GM23248 (cell line): ENCODE measurements at regions not wholly inside any gene's neighbourhood (a gene's known extent, or its start where the extent isn't known, plus 50 kb on each side); places are given as distances from the start of the nearest gene placed in this dataset.

Experiments
- DNase-seq: peaks from one replicate; pipeline ENCODE4 v3.0.0-alpha.2; 2015
- H2AFZ ChIP-seq: fragments of 200-600 bp; sonication (generic); 2 replicates; pipeline ENCODE4 v1.6.1; 2016; ENCODE audit warnings: antibody characterized with exemption
- H3F3A ChIP-seq: fragments of 200-600 bp; sonication (generic); 2 replicates; pipeline ENCODE4 v1.6.1; 2016; ENCODE audit warnings: mild to moderate bottlenecking, antibody characterized with exemption, mixed run types; ENCODE audit not compliant: insufficient read depth
- H3K27ac ChIP-seq: fragments of 200-600 bp; sonication (generic); 2 replicates; pipeline ENCODE4 v1.5.1; 2016; ENCODE audit warnings: mild to moderate bottlenecking
- H3K27me3 ChIP-seq: fragments of 200-600 bp; sonication (generic); replicated peaks from 2 replicates; pipeline ENCODE4 v1.6.1; 2016; ENCODE audit warnings: mild to moderate bottlenecking; ENCODE audit not compliant: insufficient read depth
- H3K36me3 ChIP-seq: fragments of 200-600 bp; sonication (generic); 2 replicates; pipeline ENCODE4 v1.6.1; 2016; ENCODE audit warnings: low read depth, mild to moderate bottlenecking
- H3K4me1 ChIP-seq: fragments of 200-600 bp; sonication (generic); 2 replicates; pipeline ENCODE4 v1.6.1; 2016; ENCODE audit warnings: mild to moderate bottlenecking; ENCODE audit not compliant: insufficient read depth
- H3K4me2 ChIP-seq: fragments of 200-600 bp; sonication (generic); one replicate; pipeline ENCODE4 v1.6.1; 2016; ENCODE audit warnings: mild to moderate bottlenecking; ENCODE audit not compliant: unreplicated experiment
- H3K4me3 ChIP-seq: fragments of 200-600 bp; sonication (generic); 2 replicates; pipeline ENCODE4 v1.5.1; 2016; ENCODE audit warnings: mild to moderate bottlenecking
- H3K79me2 ChIP-seq: fragments of 200-600 bp; sonication (generic); 2 replicates; pipeline ENCODE4 v1.6.1; 2016; ENCODE audit warnings: mild to moderate bottlenecking; ENCODE audit not compliant: insufficient read depth
- H3K9ac ChIP-seq: fragments of 200-600 bp; sonication (generic); 2 replicates; pipeline ENCODE4 v1.6.1; 2016; ENCODE audit warnings: mild to moderate bottlenecking
- H3K9me2 ChIP-seq: fragments of 200-600 bp; sonication (generic); 2 replicates; pipeline ENCODE4 v1.6.1; 2016; ENCODE audit warnings: mixed run types, mild to moderate bottlenecking, moderate library complexity; ENCODE audit not compliant: insufficient read depth
- H3K9me3 ChIP-seq: fragments of 200-600 bp; sonication (generic); one replicate; pipeline ENCODE4 v1.6.1; 2017; ENCODE audit warnings: low read depth
- H4K20me1 ChIP-seq: fragments of 200-600 bp; sonication (generic); 2 replicates; pipeline ENCODE4 v1.6.0; 2016; ENCODE audit not compliant: insufficient read depth
- EZH2 ChIP-seq: fragments of 200-600 bp; sonication (generic); IDR thresholded peaks from 2 replicates; pipeline ENCODE4 v1.6.1; 2018; ENCODE audit warnings: antibody characterized with exemption, mild to moderate bottlenecking; ENCODE audit not compliant: insufficient read depth, poor library complexity, severe bottlenecking
- EZH2phosphoT487 ChIP-seq: fragments of 200-600 bp; sonication (generic); IDR thresholded peaks from 2 replicates; pipeline ENCODE4 v1.6.1; 2018; ENCODE audit warnings: antibody characterized with exemption, moderate library complexity, mild to moderate bottlenecking, low read depth; ENCODE audit not compliant: insufficient read depth
- WGBS, 2 experiments: methylation state at CpG; one replicate each; pipeline ENCODE4 v1.1.6; 2015 to 2017; ENCODE audit warnings: low lambda C conversion rate in 2 of 2, low coverage in 1 of 2; ENCODE audit errors: missing lambda C conversion rate in 2 of 2; 5-methylcytosine and 5-hydroxymethylcytosine counted together
- in situ Hi-C: fragments of 300-500 bp; cut with MboI; formaldehyde crosslinking; loops from 2 replicates; pipeline ENCODE4 v1.15.0; 2020

- no peak for DNase-seq
- in situ Hi-C loops = no loop called here
Observed at GRCh38 chr10:63964406-63964805, 443.2 kb downstream of the REEP3 start.

GRCh38 chr10:63965846-63966245 is 444.6 kb downstream of the REEP3 start:
- no peaks in the 10 kb centered on the region for H3K79me2 ChIP-seq
- in situ Hi-C loops = no loop called here
- WGBS, 2 experiments = 1 to 4% methylated on average over 4 of the region's 4 CpGs

More at GRCh38 chr10:63964406-63964805, 443.2 kb downstream of the REEP3 start:
- no peak overlapping the region for H2AFZ ChIP-seq
- H3K9me2 ChIP-seq = no peaks in the 10 kb centered on the region
- no peak overlapping the region for H3K4me2 ChIP-seq
- H3K4me1 ChIP-seq = no peaks in the 10 kb centered on the region
- no peaks in the 10 kb centered on the region for H3K36me3 ChIP-seq
- H3K9me3 ChIP-seq = no peaks in the 10 kb centered on the region
- no peak overlapping the region for H3K9ac ChIP-seq
- 28 to 31% methylated on average over 2 of the region's 2 CpGs for WGBS, 2 experiments
- H3K27ac ChIP-seq = no peak overlapping the region
- no peaks in the 10 kb centered on the region for H3K79me2 ChIP-seq
- H3F3A ChIP-seq = no peaks in the 10 kb centered on the region
- H3K27me3 ChIP-seq = no peaks in the 10 kb centered on the region
- TF ChIP-seq EZH2phosphoT487 (no peak), EZH2 (no peak)
- H4K20me1 ChIP-seq = no peaks in the 10 kb centered on the region
- H3K4me3 ChIP-seq = no peak overlapping the region

GRCh38 chr10:63972949-63973827 is 452.0 kb downstream of the REEP3 start:
- H3K36me3 ChIP-seq = no peaks in the 10 kb centered on the region
- TF ChIP-seq EZH2 (no peak), EZH2phosphoT487 (no peak)
- DNase-seq = no peak
- no peaks in the 10 kb centered on the region for H3K9me3 ChIP-seq
- no peak overlapping the region for H3K27ac ChIP-seq
- H3K79me2 ChIP-seq = no peaks in the 10 kb centered on the region
- no peak overlapping the region for H3K4me3 ChIP-seq
- H3K9me2 ChIP-seq = no peaks in the 10 kb centered on the region
- no peaks in the 10 kb centered on the region for H3K27me3 ChIP-seq
- no peaks in the 10 kb centered on the region for H3F3A ChIP-seq
- no peak overlapping the region for H3K9ac ChIP-seq
- H3K4me1 ChIP-seq = no peaks in the 10 kb centered on the region
- in situ Hi-C loops = loop anchor here (10.0 kb wide), 1 partner anchor 98 kb away; no protein-coding TSS in a partner anchor
- H4K20me1 ChIP-seq = no peaks in the 10 kb centered on the region
- no peak overlapping the region for H2AFZ ChIP-seq
- 74 to 76% methylated on average over 46 to 51 of the region's 51 CpGs for WGBS, 2 experiments
- no peak overlapping the region for H3K4me2 ChIP-seq

More at GRCh38 chr10:63965846-63966245, 444.6 kb downstream of the REEP3 start:
- Histone ChIP-seq H3K27me3 (no peaks in the 10 kb centered on the region), H3K9me3 (no peaks in the 10 kb centered on the region), H3F3A (no peaks in the 10 kb centered on the region), H3K9me2 (no peaks in the 10 kb centered on the region), H3K36me3 (no peaks in the 10 kb centered on the region), H3K4me1 (no peaks in the 10 kb centered on the region), H2AFZ (no peak overlapping the region), H3K4me2 (no peak overlapping the region), H3K27ac (no peak overlapping the region), H4K20me1 (no peaks in the 10 kb centered on the region), H3K9ac (no peak overlapping the region), H3K4me3 (no peak overlapping the region)
- no peak for DNase-seq
- TF ChIP-seq EZH2phosphoT487 = no peak
- no peak for TF ChIP-seq EZH2

GRCh38 chr10:63976538-63976937 is 455.3 kb downstream of the REEP3 start:
- WGBS, 2 experiments = 11 to 12% methylated on average over 5 of the region's 5 CpGs
- Histone ChIP-seq H3K9me3 (no peaks in the 10 kb centered on the region), H3K9me2 (no peaks in the 10 kb centered on the region), H2AFZ (no peak overlapping the region), H3K9ac (no peak overlapping the region), H4K20me1 (no peaks in the 10 kb centered on the region), H3K4me1 (no peaks in the 10 kb centered on the region), H3F3A (no peaks in the 10 kb centered on the region), H3K4me3 (no peak overlapping the region), H3K4me2 (no peak overlapping the region), H3K27ac (no peak overlapping the region), H3K27me3 (no peaks in the 10 kb centered on the region), H3K36me3 (no peaks in the 10 kb centered on the region), H3K79me2 (no peaks in the 10 kb centered on the region)
- DNase-seq = peak; percentile 63
- in situ Hi-C loops = loop anchor here (10.0 kb wide), 1 partner anchor 102 kb away; no protein-coding TSS in a partner anchor
- TF ChIP-seq EZH2 (no peak), EZH2phosphoT487 (no peak)
